HG03378 (cell line): ENCODE measurements at regions not wholly inside any gene's neighbourhood (a gene's known extent, or its start where the extent isn't known, plus 50 kb on each side); places are given as distances from the start of the nearest gene placed in this dataset.

ENCODE experiments used
- ATAC-seq: cut with Tn5 transposase; IDR thresholded peaks from one replicate; pipeline ENCODE4 v1.9.1; 2021; ENCODE audit warnings: mild to moderate bottlenecking, moderate library complexity; ENCODE audit not compliant: unreplicated experiment

DNA sequence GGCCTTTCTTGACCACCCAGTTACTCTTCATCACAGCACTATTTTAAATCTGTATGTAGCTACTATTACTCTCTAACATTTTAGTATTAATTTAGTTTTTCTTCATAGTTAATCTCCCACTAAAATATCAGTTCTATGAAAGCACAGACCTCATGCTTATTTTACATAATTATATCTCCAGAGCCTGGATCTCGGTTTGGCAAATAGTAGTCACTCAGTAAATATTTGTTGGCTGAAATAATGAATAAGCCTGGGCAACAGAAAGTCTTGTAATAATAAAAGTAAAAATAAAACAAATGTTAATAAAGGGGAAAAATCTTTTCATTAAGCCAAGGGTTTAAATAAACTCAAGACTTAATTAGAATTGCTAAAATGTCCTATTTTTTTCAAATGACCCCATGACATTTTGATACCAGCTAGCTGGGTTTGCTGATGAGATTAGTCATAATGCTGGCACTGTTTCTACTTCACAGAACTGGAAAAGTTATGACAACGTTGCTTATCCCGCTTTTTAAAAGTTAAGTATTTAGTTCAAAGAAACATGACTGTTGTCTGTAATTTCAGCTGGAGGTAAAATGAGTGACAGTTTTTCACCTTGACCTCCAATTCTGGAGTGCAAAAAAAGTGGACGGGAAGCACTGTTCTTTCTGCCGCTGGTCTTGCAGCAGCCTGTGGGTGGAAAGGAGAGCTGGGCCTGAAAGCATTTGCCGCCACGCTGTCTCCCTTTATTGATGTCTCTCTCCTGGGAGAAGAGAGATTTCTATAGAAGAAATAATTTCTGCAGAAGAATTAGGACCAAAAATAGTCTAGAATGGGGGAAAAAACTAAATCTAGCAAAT is 85.2 kb upstream of the SPATA13 start:
- no peak for ATAC-seq

DNA sequence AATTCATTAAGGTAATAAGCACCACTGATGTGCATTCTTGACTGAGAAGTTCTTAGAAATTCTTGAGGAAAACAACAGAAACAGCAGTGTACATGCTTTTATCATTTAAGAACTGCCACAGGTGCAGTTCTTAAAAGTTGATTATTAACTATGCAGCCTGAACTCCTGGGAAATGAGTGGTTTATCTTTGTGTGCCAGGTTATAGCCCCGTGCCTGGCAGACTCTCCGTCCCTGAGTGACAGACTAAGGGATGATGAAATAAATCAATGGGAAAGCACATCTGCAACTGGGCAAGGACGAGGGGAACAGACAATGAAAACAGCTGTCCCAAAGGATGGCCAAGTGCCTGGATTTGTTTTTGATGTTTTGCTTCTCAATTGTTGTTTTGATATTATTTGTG is 84.4 kb upstream of the SPATA13 start:
- ATAC-seq: no peak

DNA sequence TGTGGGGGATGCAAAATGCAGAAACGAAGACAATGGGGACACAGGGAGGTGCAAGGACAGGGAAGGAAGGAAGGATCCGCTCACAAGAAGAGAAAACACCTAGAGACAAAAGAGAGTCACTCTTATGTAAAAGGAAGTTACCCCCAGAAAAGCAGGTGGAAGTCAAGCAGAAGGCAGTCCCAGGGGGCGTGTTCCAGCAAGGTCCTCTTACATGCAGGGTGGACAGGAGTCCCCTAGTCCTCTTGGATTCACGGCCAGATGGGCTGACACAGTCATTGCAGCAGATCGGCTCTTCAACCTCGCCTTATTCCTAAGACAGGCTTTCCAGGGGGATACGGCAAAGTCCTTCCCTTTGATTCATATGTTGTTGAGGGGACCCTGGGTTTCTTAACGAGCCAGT is 83.9 kb upstream of the SPATA13 start:
- no peak for ATAC-seq

DNA sequence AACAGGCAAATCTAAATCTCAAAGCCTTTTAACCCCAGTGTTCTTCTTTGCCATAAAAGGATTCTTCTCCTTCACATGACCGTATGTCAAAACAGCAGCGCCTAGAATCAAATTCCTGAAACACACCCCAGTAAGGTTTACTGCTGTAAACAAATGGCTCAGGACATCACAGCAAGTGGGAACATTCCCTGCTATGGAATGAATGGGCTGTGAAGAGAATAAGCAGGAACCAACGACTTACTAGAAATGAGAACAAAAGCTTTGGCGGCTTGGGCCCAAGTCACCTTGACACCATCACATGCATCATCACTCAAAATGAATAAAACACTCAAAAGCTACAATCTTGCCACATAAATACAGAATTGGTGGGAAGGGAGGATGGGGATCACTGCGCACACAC is 80.4 kb upstream of the SPATA13 start:
- ATAC-seq: no peak

DNA sequence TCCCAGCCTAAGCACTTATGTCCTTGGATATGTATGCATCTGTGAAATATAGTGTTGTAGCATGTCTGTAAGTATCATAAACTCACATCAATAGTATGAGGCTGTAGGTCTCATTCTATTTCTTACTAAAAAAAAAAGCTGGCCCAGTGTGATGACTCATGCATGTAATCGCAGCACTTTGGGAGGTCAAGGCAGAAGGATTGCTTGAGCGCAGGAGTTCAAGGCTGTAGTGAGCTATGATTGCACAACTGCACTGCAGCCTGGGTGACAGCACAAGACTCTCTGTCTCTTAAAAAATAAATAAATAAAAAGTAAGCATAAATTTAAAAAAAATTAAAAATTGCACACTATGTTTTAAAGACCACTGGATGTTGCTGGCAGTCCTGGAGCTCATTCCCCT is 79.1 kb upstream of the SPATA13 start:
- no peak for ATAC-seq

DNA sequence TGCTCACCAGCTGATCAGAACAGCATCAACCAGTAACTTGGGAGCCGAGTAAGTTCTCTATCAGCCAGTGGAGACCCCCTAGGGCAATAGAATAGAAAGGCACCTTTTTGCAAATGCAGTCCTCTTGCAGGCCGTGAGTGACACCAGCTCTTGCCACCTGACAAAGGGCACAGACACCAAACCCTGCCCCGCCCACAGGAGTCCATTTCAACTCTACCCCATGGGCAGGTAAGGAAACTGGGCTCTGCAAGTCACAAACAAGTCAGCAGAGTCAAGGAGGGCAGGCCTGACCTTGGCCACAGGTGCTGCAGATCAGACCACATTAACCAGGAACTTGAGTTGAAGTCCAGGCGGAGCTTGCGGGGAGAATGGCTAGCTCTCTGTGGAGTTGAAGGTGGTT is 77.4 kb upstream of the SPATA13 start:
- no peak for ATAC-seq

DNA sequence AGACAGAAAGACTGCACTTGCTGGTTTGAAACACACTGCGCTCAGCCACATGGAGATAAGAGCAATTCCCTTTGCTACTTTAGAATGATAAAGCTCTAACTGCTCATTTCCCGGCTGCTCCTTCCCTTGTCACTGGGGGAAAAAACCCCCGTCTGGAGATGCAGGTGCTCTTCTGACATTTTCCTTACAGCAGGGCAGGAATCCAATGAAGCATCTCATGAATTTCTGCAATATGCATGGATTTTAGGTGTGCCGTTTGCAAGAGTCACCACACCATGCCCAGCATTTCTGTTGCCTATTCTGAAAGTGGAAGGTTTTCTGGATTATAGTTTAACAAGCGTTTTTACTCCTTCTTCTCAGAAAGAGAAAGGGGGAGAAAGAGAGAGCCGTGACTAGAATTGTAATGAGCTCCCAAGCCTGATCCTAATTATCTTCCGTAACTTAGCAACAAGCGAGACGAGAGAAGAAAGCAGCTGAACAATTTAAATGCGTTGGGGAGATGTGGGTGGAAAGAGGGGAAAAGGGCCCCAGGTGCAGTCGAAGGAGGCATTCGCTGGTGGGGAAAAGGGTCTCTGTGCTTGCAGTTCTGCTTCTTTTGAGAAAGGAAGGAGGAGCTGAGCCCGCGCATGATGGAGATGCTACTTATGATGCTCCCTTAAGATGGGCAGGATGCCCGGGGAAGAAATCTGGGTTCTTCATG is 76.6 kb upstream of the SPATA13 start:
- no peak for ATAC-seq

DNA sequence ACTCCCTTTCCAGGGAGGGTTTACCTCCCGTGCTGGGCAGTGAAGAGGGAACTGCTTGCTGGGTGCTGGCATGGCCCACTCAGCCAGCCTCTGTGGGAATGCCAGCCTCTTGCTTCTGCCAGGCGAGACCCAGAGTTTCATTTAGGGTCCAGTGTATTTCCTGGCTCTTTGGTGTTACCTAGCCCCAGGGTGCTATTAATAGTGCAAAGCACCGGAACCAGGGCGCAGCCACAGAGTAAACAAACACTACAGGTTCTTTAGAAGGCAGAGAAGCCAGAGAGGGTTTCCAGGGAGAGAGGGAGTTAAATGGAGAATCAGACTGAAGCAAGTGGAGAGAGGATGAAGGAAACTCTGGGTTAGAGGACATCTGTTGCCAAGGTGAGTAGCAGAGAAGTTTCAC is 74.9 kb upstream of the SPATA13 start:
- no peak for ATAC-seq

DNA sequence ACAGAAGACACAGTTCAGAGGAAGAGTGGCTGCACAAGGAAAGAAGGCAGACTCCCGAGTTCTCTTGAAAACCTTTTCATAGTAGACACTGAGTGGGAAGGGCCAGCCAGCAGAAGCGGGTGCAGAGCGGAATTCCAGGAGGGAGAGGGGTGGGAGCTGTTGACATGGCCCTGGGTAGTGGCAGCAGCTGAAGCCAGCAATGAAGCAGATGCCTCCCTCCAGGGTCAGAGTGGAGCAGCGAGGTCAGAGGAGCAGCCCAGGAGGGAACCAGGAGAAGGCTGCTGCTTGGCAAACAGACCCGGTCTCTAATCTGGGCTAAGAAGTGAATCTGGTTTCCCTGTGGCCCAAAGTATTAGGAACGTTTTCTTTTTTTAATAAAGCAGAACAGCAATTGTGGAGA is 73.9 kb upstream of the SPATA13 start:
- ATAC-seq: no peak

DNA sequence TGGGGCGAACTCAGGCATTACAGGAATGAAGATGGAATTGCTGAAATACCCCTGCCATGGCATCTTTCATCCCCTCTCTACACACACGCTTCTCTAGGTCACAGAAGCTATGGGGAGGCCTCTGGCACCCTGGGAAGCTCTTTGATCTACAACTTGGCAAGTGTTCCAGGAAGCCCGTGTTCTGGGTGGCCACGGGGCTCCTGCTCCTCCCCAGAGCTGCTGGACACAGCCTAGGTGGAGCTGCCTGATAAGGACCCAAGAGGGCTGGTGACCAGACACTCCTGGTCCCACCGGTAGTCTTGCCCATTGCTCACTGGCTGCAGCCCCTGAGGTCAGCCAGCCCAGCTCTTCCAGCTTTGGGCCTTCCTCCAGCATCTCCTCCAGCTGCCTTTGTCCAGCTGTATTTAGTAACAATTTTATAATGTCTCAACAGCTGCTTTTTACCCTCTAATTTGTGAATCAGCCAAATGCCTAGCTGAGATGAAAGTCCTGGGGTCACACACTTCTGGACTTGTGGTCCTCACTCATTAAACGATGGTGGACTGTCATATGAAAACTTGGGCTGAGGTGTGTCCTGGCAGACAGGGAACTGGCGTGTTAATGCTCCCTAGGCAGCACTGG is 72.8 kb upstream of the SPATA13 start:
- no peak for ATAC-seq

DNA sequence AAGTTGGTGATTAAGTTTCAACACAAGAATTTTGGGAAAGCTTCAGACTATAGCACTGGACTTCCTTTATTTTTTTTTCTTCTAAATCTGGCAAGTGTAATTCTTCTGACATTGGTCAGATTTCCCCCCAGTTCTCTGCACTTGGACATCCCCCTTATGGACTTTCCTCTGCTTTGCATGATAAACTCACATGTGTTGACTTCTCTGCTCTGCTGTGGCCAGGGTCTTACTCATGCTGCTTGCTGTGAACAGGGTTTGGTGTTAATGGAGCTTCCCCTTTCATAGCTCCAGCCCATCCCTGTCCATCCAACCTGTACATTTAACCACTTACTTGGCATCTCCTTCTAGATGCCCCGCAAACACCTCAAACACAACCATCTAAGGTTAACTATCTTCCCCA is 70.5 kb upstream of the SPATA13 start:
- ATAC-seq: no peak

DNA sequence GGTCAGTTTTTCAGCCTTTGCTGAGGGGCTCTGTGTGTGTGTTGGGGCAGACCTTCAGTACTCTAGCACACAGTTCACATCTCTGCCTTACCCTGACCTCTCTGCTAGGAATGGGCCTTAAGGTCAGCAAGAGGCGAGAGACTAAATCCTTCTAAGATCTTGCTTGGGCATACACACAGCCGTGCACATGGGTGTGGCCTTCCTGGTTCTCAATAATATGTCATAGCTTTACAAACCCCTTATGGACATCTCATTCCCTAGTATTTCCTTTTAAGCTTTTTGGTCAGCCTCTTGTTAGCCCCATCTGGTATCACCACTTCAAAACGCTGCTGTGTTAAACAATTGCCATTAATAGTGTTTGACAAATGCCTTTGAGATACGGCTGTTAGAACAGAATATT is 69.4 kb upstream of the SPATA13 start:
- ATAC-seq: no peak

DNA sequence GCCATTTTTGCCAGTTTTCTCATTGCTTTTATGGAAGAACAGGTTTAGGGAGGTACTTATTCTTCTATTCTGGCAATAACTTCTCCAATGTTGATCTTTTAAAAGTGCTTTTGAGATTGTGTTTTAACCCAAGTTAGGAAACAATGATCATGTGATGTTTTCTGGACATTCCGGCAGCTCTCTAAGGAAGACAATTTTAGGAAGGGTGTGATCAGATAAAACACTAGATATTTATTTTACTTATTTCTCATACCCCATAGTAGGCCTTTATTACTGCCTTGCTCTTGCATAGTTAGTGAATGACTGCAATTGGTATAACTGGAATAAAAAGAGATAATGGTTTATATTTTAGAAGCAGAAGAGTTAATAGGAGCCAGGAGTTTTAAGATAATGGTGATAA is 68.4 kb upstream of the SPATA13 start:
- no peak for ATAC-seq

DNA sequence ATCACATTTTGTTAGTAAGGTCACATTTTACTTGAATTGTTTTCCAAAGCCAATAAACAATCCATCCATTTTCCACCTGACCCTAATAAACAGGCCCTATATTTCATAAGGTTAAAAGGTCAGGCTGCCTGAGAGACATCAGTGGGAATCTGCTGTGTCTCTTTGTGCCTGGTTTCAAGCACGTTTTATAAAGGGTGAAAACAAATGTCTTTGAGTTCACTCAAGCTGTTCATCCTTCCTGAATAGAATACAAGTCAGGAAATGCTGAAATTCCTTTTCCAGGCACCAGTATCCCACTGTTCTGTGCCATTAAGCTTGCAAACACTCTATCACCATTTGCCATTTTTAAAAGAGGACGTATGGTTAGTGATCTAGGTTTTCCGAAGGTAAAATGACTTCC is 67.5 kb upstream of the SPATA13 start:
- no peak for ATAC-seq

DNA sequence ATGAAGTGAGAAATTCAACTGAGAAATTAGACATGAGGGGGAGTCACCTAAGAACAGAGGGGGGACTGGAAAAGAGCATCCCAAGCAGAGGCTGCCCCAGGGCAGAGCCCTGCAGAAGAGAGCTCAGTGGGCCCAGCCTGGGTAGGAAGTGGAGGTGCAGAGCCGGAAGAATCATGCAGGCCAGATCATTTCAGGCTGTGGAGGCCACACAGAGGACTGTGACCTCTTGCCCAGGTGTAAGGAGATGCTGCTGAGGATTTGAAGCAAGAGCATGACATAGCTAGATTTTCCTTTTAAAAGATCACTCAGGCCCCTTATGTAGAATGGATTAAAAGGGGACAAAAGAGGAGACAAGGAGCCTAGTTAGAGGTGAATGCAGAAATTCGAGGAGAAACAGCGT is 63.9 kb upstream of the SPATA13 start:
- no peak for ATAC-seq

DNA sequence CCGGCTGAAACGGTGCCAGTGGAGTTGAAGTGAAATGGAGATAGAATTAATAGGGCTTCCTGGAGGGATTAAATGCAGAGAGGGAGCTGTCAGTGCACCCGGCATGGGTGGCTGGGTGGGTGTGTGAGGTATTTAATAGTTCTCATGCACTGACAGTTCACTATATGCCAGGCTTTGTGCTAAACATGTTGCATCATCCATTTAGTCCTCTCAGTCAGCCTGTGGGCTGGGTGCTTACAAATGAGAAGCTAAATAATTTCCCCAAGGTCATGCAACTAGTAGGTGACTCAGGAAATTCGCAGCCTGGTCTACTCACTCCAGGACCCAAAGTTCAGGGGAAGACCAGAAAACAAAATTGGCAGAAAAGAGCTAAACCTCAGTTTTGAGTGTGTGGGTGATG is 63.5 kb upstream of the SPATA13 start:
- peak; percentile 61 for ATAC-seq

DNA sequence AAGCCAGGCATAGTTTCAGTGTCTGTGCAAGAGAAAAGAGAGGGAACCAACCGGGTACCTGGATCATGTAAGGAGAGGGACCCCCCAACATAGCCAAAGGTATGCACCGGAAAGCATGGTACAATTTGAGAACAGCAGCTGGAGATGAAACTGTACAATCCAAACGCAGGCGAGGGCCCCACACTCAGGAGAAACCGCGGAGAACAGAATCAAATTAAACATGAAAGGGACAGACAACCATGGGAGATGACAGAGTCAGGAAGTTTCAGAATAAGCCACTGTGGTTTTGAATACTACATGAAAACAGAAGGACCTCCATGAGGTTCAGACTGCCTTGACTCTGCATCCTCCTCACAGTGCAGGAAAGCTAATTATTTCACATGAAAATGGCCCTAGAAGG is 62.9 kb upstream of the SPATA13 start:
- no peak for ATAC-seq

DNA sequence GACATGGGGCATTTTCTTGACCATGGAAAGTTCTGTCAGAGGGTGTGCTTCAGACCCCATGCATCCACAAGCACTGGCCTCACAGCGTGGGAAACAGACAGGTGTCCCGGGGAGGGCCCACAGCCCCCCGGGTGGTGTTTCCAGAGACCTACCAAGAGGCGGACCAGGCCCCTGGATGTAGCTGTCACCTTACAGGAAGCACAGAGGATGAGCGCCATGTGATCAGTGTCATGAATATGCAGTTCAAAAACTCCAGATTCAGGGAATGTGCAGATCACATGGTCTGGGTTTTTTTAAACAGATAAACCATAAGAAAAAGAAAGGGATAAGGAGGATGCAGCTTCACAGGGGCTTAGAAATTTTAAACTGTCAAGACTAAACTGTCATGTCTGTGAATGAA is 61.0 kb upstream of the SPATA13 start:
- ATAC-seq: no peak

DNA sequence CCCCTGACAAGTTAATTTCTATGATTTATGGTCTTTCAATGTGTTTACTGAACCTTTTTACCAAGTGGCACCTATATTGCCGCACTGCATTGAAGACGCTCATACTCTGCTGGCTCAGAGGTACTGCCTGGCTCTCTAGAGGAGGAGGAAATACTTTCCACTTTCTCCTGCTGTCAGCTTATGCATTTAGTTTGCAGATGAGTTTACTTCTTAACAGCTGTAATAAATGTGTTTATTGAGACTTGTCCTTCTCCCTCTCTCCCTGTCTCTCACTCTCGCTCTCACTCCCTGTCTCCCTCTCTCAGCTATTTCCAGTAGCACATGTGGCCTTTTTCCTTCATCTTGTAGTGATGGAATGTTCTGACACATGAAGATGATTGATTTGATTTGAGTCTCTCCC is 60.3 kb upstream of the SPATA13 start:
- ATAC-seq: no peak

DNA sequence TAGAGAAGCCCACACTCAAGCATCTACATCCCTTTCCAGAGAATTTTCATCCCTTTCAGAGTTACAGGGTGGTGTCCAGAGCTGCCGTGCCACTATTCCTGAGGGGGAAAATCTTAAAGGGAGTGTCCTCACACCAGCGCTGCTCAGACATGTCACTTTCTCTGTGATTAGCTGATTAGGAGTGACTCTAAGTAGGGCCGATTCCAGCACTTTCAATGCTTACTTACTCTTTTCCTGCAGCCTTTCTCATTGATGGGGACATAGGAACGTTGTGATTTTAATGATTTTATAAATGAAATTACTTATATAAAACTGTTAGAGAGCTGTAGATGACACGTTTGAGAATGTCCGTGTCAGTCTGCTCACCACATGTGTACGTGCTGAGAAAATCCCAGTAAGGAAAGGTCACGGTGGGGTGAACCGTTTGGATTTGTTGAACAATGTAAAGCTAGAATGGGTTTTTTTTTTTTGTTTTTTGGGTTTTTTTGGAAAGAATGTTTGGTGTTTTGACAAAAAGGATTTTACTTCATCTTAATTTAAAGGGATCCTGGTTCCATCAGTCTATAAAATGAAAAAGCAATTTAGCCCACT is 56.6 kb upstream of the SPATA13 start:
- no peak for ATAC-seq

DNA sequence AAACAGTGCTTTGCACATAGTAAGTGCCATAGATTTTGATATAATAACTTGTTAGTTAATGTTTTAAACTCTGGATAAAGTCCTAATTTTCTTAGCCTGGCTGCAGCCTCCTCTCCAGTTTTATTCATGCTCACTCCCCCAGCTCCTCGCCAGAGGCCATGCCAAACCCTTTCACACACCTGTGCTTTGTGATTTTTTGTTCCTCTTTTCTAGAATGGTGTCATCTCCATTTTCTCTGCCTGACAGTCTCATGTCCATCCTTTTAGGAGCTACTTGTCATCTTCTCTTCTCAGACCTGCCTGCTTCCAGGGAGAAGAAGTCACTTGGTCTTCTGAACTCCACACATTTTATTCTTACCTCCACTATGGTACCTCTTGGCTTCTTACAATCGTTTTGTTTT is 55.8 kb upstream of the SPATA13 start:
- no peak for ATAC-seq

DNA sequence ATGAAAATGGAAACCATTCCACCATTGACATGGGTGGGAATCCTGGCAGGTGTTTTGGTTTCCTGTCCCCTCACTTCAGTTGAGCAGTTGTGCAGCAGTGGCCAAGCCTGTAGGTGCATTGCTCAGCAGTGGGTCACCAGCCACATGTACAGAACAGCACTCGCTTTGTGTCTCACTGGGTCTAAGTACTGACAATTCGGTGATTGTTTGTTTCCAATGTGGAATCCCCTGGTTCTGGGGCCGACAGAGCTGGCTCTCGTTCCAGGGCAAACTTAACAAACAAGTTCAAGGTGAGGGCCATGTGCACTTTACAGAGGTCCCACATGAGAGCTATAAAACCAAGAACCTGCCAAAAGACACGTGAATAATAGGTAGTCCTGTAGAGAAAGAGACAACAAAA is 54.1 kb upstream of the SPATA13 start:
- no peak for ATAC-seq
